ENCODE measurements at regions not wholly inside any gene's neighbourhood (a gene's known extent, or its start where the extent isn't known, plus 50 kb on each side); places are given as distances from the start of the nearest gene placed in this dataset.
A peak's percentile ranks its signal among the peaks of the same experiment; 100 is the strongest.

DNA sequence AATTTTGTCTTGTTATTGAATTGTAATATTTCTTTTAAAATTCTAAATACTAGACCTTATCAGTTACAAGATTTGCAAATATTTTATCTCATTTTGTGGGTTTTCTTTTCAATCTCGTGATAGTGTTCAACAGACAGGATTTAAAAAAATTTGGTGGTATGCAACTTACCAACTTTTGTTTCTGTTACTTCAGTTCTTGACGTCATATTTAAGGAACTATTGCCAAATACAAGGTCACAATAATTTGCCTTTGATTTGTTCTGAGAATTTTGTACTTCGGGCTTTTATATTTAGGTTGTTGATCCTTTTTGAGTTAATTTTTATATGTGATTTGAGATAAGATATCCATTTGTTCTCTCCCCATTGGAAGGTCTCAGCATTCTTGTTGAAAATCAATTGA is 876.6 kb downstream of the DCDC2C start:
- no peak for DNase-seq
- in situ Hi-C loops (cut with MboI; ENCODE audit: low pct_unique_long_range_greater_than_20kb, low sequenced_read_pairs): no loop called here

GRCh38 chr2:4585057-4585635 is 881.8 kb downstream of the DCDC2C start:
- in situ Hi-C loops (cut with MboI; ENCODE audit: low pct_unique_long_range_greater_than_20kb, low sequenced_read_pairs): no loop called here
- no peak for DNase-seq

DNA sequence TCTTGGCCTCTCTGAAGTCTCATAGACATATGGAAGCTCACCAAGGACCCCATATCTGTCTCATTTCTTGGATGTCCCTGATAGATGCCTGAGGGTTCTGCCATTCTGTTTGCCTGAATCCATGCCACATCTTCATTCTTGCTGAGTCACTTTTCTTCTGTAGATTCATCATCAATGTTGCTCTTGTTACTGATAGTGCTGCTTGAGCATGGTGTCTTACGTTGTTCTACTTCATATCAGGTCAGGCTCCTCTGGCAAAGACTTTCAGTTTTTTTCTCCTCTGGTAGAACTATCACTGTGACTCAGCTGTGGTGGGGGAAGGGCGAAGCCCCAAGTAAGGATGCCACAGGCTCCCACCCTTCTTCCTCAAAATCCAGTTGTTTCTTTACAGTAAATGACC is 885.2 kb downstream of the DCDC2C start:
- no peak for DNase-seq
- in situ Hi-C loops (cut with MboI; ENCODE audit: low pct_unique_long_range_greater_than_20kb, low sequenced_read_pairs): no loop called here

DNA sequence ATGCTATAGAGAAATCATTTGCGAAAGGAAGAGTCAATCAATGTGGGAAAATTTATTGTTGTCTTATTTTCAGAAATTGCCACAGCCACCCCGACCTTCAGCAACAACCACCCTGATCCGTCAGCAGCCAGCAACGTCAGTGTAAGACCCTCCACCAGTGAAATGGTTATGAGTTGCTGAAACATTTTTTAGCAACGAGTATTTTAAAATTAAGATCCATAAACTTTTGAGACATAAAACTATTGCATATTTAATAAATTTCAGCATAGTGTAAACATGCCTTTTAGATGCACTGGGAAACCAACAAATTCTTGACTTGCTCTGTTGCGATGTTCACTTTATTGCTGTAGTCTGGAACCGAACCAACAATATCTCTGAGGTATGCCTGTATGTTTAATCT is 887.9 kb downstream of the DCDC2C start:
- DNase-seq: no peak
- in situ Hi-C loops (cut with MboI; ENCODE audit: low pct_unique_long_range_greater_than_20kb, low sequenced_read_pairs): no loop called here

GRCh38 chr2:4597400-4597799 is 894.0 kb downstream of the DCDC2C start:
- in situ Hi-C loops (cut with MboI; ENCODE audit: low pct_unique_long_range_greater_than_20kb, low sequenced_read_pairs): no loop called here
- DNase-seq: no peak

- in situ Hi-C loops (cut with MboI; ENCODE audit: low pct_unique_long_range_greater_than_20kb, low sequenced_read_pairs): no loop called here
- no peak for DNase-seq
Measured at GRCh38 chr2:4604767-4605166, 901.4 kb downstream of the DCDC2C start.

- in situ Hi-C loops (cut with MboI; ENCODE audit: low pct_unique_long_range_greater_than_20kb, low sequenced_read_pairs): no loop called here
- DNase-seq: no peak
Measured at GRCh38 chr2:4618141-4618540, 914.8 kb downstream of the DCDC2C start.

DNA sequence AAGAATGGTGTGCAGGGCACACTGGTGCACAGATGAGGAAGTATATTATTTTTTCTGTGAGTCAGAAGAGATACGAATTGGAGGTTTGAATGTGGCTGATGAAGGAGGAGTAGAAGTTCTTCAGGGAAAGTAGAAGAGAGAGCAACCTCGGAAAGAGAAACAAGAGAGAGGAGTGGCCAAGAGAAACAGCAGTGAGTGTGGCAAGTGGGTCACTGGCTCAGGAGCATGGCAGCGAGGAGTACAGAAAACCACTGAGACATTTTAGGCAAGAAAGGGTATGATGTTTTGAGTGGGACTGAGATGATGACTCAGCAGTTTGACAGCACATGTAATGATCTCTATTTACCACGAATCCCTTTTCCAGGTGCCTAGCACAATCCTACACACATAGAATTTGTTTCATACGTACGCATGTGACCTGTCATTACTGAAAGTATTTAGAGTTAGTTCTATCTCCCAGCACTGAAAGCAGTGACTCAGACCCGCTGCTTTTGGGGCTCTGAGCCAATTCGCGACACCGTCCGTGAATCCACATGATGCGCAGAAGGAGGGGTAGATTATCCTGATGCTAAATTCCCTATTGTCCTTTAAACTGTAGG is 915.4 kb downstream of the DCDC2C start:
- no peak for DNase-seq
- in situ Hi-C loops (cut with MboI; ENCODE audit: low pct_unique_long_range_greater_than_20kb, low sequenced_read_pairs): no loop called here

GRCh38 chr2:4628998-4629501 is 925.7 kb downstream of the DCDC2C start:
- in situ Hi-C loops (cut with MboI; ENCODE audit: low pct_unique_long_range_greater_than_20kb, low sequenced_read_pairs): no loop called here
- no peak for DNase-seq

DNA sequence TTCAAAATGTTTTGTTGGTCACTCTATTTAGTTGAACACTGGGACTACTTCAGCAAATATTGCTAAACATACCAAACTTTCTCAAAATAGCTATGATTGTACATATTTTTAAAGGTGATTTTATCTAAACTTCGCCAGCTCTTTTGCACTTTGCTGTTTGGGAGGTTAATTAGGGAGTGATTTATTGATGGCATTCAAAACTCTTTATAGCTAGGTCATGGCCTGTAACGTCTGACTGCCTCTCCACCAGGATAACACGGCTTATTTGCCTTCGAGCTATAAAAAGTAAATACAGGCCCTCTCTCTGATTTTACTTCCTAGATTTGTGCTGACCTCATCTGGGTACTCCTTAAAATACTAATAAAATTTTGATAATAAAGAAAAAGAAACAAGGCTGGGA is 931.9 kb downstream of the DCDC2C start:
- in situ Hi-C loops (cut with MboI; ENCODE audit: low pct_unique_long_range_greater_than_20kb, low sequenced_read_pairs): no loop called here

DNA sequence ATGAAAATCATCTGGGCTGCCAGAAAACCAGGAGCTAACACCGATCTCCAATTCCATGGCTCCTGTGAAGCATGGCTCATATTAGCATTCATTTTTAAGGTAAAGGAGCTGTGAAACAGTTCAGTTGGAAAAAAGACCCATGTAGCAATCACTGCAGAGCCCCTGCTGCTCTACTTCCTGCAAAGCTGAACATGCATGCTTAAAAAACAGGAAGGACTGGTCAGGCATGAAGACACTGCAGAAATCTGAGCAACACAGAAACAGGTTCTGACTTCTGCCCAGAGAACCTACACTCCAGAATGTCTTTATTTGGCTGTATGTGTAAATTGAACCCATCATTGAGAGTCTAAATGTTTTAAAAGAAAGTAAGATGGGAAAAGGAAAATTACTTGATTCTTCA is 950.6 kb downstream of the DCDC2C start:
- in situ Hi-C loops (cut with MboI; ENCODE audit: low pct_unique_long_range_greater_than_20kb, low sequenced_read_pairs): no loop called here
- peak; percentile 0 for DNase-seq

More for the DNA sequence above, 931.9 kb downstream of the DCDC2C start:
- no peak for DNase-seq

DNA sequence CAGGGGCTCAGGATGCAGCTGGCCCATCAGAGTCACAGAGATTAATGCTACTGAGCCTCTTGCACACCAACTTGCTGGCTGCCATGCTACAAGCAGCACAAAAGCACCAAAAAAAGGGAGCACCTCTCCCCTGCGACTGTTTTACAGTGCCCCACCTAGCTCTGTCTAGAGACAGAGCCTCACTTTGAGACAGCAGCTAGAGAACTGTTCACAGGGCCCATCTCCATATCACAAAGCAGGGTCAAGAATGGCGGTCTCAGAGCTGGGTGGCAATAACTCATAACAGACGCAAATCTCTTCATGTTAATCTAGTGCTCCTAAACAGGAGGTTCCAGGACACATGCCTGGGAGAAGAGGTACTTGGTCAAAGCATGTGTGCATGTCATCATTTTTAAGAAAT is 953.0 kb downstream of the DCDC2C start:
- no peak for DNase-seq
- in situ Hi-C loops (cut with MboI; ENCODE audit: low pct_unique_long_range_greater_than_20kb, low sequenced_read_pairs): no loop called here

DNA sequence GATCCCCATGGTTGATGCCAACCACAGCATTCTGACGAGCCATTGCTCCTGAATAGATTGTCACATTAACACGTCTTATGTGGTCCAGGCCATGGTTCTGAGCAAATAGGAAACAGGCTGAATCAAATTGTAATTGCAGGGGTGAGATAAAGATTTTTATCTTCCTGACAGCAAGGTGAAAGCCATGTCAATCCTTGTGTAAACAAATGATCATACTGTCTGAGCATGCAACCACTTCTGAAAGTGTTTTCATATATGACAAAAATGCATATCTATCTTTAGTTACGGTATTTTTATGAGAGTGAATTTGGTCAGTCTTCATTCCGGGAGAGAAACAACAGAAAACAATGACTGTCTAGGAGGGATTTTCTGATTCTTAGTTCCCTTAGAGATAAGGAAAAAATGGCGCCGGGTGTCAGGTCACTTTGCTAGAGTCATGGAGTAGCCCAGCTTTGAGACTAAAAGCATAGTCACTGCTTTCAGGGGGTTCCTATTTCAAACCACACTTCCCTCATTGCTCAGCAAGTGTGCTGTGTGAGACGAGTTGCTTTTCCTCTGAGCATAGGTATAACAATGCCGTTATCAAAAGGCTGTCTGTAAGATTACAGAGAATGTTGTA is 958.9 kb downstream of the DCDC2C start:
- DNase-seq: no peak
- in situ Hi-C loops (cut with MboI; ENCODE audit: low pct_unique_long_range_greater_than_20kb, low sequenced_read_pairs): no loop called here

GRCh38 chr2:4668381-4668780 is 965.0 kb downstream of the DCDC2C start:
- no peak for DNase-seq
- in situ Hi-C loops (cut with MboI; ENCODE audit: low pct_unique_long_range_greater_than_20kb, low sequenced_read_pairs): no loop called here

DNA sequence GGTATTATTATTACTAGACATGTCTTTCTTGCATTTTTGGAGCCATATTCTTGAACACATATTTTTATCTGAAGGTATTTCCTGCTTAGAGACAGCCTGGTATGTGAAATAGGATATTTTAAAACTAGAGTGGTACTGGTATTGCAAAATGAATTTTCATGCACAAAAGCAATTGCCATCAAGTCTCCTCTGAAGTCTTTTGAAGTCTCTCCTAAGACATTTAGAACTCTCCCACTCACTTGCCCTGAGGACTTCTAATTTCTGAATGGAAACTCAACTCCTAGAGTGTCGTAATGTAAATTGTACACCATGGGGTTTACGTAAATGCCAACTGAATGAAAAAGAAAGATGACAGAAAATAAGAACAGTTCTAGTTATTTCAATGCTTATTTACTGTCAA is 967.0 kb downstream of the DCDC2C start:
- in situ Hi-C loops (cut with MboI; ENCODE audit: low pct_unique_long_range_greater_than_20kb, low sequenced_read_pairs): no loop called here

GRCh38 chr2:4673025-4673489 is 969.7 kb downstream of the DCDC2C start:
- DNase-seq: no peak
- in situ Hi-C loops (cut with MboI; ENCODE audit: low pct_unique_long_range_greater_than_20kb, low sequenced_read_pairs): no loop called here

More for the DNA sequence above, 967.0 kb downstream of the DCDC2C start:
- no peak for DNase-seq

DNA sequence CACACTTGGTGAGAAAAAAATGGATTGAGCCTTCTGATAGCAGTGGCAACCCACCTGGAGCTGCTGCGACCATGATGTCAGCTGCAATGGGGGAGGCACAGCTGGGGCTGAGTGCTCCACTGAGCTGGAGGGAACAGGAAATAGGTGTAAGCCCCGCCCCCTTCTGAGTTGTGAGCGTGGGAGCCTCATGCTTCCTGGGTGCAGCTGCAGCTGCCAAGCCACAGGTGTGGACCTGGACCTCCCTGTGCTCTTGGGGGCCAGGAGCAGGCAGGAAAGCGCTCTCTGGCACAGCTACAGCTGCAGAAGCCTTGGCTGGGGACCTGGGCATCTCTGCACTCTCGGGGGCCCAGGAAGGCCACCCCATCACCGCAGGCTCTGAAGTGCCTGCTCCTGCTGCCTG is 970.6 kb downstream of the DCDC2C start:
- no peak for DNase-seq
- in situ Hi-C loops (cut with MboI; ENCODE audit: low pct_unique_long_range_greater_than_20kb, low sequenced_read_pairs): no loop called here

GRCh38 chr2:4675295-4675694 is 971.9 kb downstream of the DCDC2C start:
- no peak for DNase-seq
- in situ Hi-C loops (cut with MboI; ENCODE audit: low pct_unique_long_range_greater_than_20kb, low sequenced_read_pairs): no loop called here

- no peak for DNase-seq
- in situ Hi-C loops (cut with MboI; ENCODE audit: low pct_unique_long_range_greater_than_20kb, low sequenced_read_pairs): no loop called here
Measured at GRCh38 chr2:4678927-4679326, 975.6 kb downstream of the DCDC2C start.

GRCh38 chr2:4679391-4679790 is 976.0 kb downstream of the DCDC2C start:
- no peak for DNase-seq
- in situ Hi-C loops (cut with MboI; ENCODE audit: low pct_unique_long_range_greater_than_20kb, low sequenced_read_pairs): no loop called here

GRCh38 chr2:4684921-4685320 is 981.5 kb downstream of the DCDC2C start:
- in situ Hi-C loops (cut with MboI; ENCODE audit: low pct_unique_long_range_greater_than_20kb, low sequenced_read_pairs): no loop called here
- no peak for DNase-seq
